ENCODE measurements at regions not wholly inside any gene's neighbourhood (a gene's known extent, or its start where the extent isn't known, plus 50 kb on each side); places are given as distances from the start of the nearest gene placed in this dataset.

DNA sequence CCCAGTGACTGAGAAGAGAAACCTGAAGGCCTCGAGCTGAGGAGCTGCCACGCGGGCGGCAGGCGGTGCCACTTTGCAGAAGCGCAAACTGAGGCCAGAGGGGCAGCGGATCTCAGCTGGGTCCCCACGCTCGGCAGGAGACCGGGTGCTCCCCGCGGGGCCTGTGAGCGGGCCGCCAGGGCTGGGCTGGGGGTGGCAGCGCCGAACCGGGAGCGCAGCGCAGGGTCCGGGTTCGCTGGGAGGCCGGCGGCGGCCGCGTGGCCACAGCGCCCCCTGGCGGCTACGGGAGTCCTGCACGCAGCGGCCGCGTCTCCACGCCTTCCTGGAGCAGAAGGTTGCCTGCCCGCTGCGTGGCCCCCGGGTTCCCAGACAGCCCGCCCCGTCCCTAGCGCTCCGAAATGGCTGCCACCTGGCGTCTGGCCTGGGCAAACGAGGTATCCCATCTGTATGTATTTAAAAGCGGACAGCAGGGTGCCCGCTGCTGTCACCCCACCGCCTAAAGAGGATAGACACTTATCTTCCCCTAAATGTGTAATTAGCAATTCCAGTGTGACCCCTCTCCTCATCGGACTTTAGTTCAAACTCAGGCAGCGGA lies 96.1 kb upstream of the CDH5 start:
- H3K9me3 ChIP-seq = no peaks in the 10 kb centered on the region
- TF ChIP-seq, protein P1, sequence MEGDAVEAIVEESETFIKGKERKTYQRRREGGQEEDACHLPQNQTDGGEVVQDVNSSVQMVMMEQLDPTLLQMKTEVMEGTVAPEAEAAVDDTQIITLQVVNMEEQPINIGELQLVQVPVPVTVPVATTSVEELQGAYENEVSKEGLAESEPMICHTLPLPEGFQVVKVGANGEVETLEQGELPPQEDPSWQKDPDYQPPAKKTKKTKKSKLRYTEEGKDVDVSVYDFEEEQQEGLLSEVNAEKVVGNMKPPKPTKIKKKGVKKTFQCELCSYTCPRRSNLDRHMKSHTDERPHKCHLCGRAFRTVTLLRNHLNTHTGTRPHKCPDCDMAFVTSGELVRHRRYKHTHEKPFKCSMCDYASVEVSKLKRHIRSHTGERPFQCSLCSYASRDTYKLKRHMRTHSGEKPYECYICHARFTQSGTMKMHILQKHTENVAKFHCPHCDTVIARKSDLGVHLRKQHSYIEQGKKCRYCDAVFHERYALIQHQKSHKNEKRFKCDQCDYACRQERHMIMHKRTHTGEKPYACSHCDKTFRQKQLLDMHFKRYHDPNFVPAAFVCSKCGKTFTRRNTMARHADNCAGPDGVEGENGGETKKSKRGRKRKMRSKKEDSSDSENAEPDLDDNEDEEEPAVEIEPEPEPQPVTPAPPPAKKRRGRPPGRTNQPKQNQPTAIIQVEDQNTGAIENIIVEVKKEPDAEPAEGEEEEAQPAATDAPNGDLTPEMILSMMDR (IDR thresholded peaks at IDR 0.05) = peak; percentile 51 to 95 (median 61)
- TF ChIP-seq POLR2A (IDR thresholded peaks at IDR 0.05) (no peak), POLR2AphosphoS5 (IDR thresholded peaks at IDR 0.05) (peak in 1 of 3 donors; percentile 14)
- intact Hi-C loops (cut with DNase I; ENCODE audit: low total_unique reads) = loop anchor here (10.0 kb wide), 1 partner anchor 726 kb away; no protein-coding TSS in a partner anchor
- peak overlapping the region; percentile 16 to 67 (median 38) for H3K4me3 ChIP-seq
- H3K27me3 ChIP-seq = no peaks in the 10 kb centered on the region
- peak overlapping the region; percentile 52 to 75 for H3K27ac ChIP-seq
- no peaks in the 10 kb centered on the region for H3K36me3 ChIP-seq
- H3K4me1 ChIP-seq = no peaks in the 10 kb centered on the region
- peak; percentile 23 to 70 for DNase-seq (ENCODE audit: low spot score in 2 of 2)

DNA sequence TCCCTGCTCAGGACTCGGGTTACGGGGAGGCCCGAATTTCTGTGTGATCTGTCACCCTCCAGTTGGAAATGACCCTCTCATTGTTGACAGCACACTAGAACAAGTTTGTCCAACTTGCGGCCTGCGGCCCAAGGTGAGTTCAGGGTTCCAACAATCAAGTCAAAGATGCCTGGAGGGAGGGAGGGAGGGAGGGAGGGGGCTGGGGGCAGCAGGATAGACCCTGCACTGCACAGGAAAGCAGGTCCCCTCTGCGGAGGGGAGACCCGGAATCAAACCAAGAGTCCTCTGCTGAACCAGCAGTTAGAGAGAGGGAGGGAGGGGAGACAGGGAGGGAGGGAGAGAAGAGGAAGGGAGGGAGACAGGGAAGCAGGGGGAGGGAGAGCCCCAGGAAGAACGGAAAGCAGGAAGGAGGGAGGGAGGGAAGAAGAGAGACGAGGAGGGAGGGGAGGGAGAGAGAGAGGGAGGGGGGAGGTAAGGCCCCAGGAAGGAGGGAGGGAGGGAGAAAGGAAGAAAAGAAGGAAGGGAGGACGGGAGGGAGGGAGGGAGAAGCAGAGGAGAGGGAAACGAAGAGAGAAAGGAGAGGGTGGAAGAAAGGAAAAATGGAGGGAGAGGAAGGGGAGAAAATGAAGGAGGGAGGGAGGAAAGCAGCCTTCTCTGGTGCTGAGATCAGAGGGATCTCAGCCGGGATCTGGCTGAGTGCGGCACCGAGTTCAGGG lies 96.7 kb upstream of the CDH5 start:
- DNase-seq (ENCODE audit: low spot score in 2 of 2) = peak in 1 of 2 donors; percentile 13
- TF ChIP-seq POLR2A (IDR thresholded peaks at IDR 0.05) (no peak), POLR2AphosphoS5 (IDR thresholded peaks at IDR 0.05) (no peak)
- TF ChIP-seq, protein P1 (IDR thresholded peaks at IDR 0.05) = no peak

DNA sequence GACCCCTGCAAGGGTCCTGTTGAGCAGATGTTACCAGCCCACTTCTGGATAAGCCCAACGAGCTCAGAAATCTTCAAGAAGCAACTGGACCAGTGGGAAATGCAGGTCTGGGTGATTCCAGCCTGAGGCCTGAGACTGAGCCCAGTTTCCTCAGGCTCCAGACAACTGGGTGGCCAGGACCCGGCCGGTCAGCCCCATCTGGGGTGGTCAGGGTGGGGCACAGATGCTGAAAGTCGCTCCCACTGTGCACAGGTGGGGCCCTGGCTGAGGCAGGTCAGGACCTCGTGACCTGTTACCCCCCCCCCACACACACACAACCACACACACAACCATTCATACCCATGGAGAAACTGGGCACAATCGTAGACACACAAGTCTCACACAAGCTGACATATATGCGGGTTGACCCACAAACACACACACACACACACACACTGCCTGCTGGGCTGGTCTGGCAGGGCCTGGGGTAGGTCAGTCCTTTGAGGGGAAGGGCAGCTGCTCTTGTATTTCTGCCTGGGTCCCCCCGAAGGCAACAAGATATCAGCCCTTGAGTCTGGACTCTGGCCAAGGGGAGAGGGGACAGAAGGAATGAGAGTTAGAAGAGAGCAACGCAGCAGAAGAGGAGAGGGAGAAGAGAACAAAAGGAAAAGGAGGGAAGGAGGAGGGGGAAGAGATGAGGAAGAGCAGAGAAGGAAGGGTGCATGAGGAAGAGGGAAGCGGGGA lies 99.0 kb upstream of the CDH5 start:
- no peak for TF ChIP-seq POLR2AphosphoS5 (IDR thresholded peaks at IDR 0.05)
- no peak for TF ChIP-seq POLR2A (IDR thresholded peaks at IDR 0.05)
- TF ChIP-seq, protein P1 (IDR thresholded peaks at IDR 0.05) = no peak
- Histone ChIP-seq H3K27ac (peak overlapping the region; percentile 61 to 64), H3K36me3 (no peaks in the 10 kb centered on the region), H3K4me3 (no peak overlapping the region), H3K9me3 (no peaks in the 10 kb centered on the region), H3K27me3 (no peaks in the 10 kb centered on the region), H3K4me1 (no peaks in the 10 kb centered on the region)
- DNase-seq (ENCODE audit: low spot score in 2 of 2) = peak; percentile 15 to 35
- intact Hi-C loops (cut with DNase I; ENCODE audit: low total_unique reads) = loop anchor here (5.0 kb wide), 1 partner anchor 180 kb away; no protein-coding TSS in a partner anchor

More for the DNA sequence above, 96.7 kb upstream of the CDH5 start:
- Histone ChIP-seq H3K4me3 (peak overlapping the region; percentile 16 to 67 (median 38)), H3K9me3 (no peaks in the 10 kb centered on the region), H3K4me1 (no peaks in the 10 kb centered on the region), H3K27me3 (no peaks in the 10 kb centered on the region), H3K36me3 (no peaks in the 10 kb centered on the region), H3K27ac (peak overlapping the region; percentile 52 to 75)
- intact Hi-C loops (cut with DNase I; ENCODE audit: low total_unique reads) = loop anchor here (5.0 to 10.0 kb wide), 2 partner anchors 178 to 725 kb away; no protein-coding TSS in a partner anchor

DNA sequence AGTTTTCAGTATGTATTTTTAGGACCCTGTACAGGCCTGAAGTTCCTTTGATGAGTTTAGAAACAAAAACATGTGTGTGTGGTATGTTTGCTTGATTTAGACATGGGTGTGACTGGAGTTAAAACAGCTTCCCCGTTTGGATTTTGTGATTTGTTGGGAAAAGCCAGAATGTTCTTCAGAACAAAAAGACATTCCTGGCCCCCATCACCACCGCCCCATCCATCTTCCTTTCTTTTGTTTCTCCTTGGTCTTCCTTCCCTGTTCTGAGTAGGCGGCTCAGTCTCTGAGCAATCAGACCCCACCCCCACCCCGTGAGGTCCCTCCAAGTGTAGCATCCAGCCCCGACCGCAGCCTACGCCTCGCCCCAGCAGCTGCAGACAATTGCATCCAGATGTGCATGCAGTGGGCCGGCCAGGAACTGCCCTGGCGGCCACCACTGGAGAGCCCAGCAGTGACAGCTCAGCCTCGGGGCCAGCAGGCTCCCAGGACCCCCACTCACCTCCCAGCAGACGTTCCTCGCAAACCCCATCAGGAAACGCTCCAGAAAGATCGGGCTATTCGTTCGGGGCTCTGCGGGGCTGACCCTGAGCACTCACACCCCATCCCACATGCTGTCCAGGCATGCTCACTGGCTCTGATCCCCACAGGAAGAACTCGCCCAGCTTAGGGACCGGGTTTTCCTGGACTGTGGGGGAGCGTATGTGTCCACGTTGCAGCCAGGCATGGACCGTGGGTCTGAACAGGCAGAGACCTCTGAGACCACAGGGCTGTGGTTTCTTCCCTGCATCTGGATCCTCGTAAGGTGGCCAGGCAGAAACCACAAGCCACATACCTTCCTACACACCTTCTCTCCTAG lies 99.8 kb upstream of the CDH5 start:
- Histone ChIP-seq H3K27ac (peak overlapping the region; percentile 33 to 64), H3K27me3 (no peaks in the 10 kb centered on the region), H3K36me3 (no peaks in the 10 kb centered on the region), H3K9me3 (no peaks in the 10 kb centered on the region), H3K4me1 (no peaks in the 10 kb centered on the region), H3K4me3 (no peak overlapping the region)
- intact Hi-C loops (cut with DNase I; ENCODE audit: low total_unique reads) = loop anchor here (5.0 kb wide), 1 partner anchor 181 kb away; no protein-coding TSS in a partner anchor
- peak; percentile 48 to 49 for DNase-seq (ENCODE audit: low spot score in 2 of 2)
- TF ChIP-seq, protein P1 (IDR thresholded peaks at IDR 0.05) = peak in 1 of 3 donors; percentile 43
- TF ChIP-seq POLR2A (IDR thresholded peaks at IDR 0.05) (no peak), POLR2AphosphoS5 (IDR thresholded peaks at IDR 0.05) (peak in 2 of 3 donors; percentile 28 to 79)

All from breast epithelium (tissue), 4 donors.